Chondrocyte (in vitro differentiated cells): ENCODE measurements at regions not wholly inside any gene's neighbourhood (a gene's known extent, or its start where the extent isn't known, plus 50 kb on each side); places are given as distances from the start of the nearest gene placed in this dataset.

Experiments used
- DNase-seq: peaks from one replicate; pipeline ENCODE4 v3.0.0; 2021; ENCODE audit warnings: mixed read lengths, low spot score
- H3K27ac Mint-ChIP-seq: one replicate; pipeline ENCODE4 v1.8.0; 2021; ENCODE audit warnings: mild to moderate bottlenecking, moderate library complexity, mixed read lengths; ENCODE audit not compliant: unreplicated experiment
- H3K27me3 Mint-ChIP-seq: 2 replicates; pipeline ENCODE4 v1.8.0; 2021; ENCODE audit warnings: low read depth, mixed read lengths
- H3K36me3 Mint-ChIP-seq: 2 replicates; pipeline ENCODE4 v1.8.0; 2021; ENCODE audit warnings: low read depth, mixed read lengths
- H3K4me1 Mint-ChIP-seq: 2 replicates; pipeline ENCODE4 v1.8.0; 2021; ENCODE audit warnings: low read depth, mild to moderate bottlenecking, mixed read lengths
- H3K4me3 Mint-ChIP-seq: one replicate; pipeline ENCODE4 v1.8.0; 2021; ENCODE audit warnings: mild to moderate bottlenecking, moderate library complexity, mixed read lengths; ENCODE audit not compliant: unreplicated experiment
- H3K9me3 Mint-ChIP-seq: 2 replicates; pipeline ENCODE4 v1.8.0; 2021; ENCODE audit warnings: low read depth, mixed read lengths
- TF ChIP-seq, protein P1 (sequence below): fragments of 200-600 bp; sonication (generic); IDR thresholded peaks from 2 replicates; pipeline ENCODE4 v1.5.0; 2021; ENCODE audit warnings: antibody characterized with exemption, mild to moderate bottlenecking, moderate library complexity

DNA sequence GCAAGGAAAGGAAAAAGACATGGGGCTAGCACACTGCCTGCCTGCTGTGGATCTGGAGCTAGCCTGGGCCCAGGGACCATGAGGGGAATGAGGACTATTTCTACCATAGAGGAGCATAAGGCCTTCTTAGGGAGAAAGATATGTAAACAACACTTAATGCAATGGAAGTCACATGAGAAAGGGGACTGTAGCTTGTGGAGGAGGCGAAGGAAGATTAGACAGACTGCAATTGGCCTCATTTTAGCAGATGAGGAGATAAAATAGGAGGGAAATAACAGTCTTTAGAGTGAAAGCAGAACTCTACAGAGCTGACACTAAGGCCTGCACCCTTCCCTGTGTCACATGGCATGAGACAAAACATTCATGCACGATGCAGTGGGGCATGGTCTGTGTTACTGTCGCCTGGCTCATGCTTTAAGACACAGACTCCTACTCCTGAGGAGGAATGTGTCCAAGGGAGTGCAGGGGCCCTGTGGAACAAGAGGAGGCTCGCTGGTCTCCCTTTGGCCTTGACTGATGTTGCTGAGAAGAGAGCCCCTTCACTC is 829.3 kb upstream of the IGFBP3 start:
- no peaks in the 10 kb centered on the region for H3K9me3 Mint-ChIP-seq

DNA sequence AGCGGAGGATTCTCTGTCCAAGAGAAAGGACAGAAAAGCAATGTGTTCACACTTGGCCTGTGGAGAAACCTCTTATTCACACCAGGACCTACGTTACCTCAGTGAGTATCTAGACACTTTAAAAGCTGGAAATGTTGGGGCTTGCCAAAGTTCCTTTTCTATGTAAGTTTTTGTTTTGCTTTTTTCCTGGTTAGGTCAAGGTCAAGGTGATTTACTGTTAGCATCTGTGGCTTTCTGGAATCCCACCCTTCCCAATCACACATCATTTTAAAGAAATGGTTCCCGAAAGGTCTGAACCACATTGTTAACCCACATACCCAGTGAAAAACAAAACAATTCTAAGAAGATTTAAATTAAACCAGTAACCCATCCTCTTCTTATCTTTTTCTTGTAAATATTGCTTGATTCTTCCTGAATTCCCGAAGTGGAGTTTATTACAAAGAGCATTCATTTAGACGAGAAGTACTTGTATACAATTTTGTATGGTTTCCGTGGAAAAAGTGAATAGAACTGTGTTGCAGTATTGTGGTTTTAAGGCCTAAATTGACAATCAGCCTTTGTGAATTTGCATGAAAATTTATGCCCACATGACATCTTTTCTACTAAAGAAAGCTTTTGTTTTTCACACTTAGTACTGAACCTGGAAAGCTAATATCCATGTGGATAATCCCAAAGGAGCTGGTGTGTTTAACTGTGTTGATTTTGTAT is 827.0 kb upstream of the IGFBP3 start:
- Mint-ChIP-seq H3K36me3 (no peaks in the 10 kb centered on the region), H3K4me1 (peaks cover 61% of the 10 kb centered on the region), H3K27ac (no peak overlapping the region), H3K27me3 (no peaks in the 10 kb centered on the region), H3K9me3 (no peaks in the 10 kb centered on the region), H3K4me3 (no peak overlapping the region)
- no peak for DNase-seq
- TF ChIP-seq, protein P1, sequence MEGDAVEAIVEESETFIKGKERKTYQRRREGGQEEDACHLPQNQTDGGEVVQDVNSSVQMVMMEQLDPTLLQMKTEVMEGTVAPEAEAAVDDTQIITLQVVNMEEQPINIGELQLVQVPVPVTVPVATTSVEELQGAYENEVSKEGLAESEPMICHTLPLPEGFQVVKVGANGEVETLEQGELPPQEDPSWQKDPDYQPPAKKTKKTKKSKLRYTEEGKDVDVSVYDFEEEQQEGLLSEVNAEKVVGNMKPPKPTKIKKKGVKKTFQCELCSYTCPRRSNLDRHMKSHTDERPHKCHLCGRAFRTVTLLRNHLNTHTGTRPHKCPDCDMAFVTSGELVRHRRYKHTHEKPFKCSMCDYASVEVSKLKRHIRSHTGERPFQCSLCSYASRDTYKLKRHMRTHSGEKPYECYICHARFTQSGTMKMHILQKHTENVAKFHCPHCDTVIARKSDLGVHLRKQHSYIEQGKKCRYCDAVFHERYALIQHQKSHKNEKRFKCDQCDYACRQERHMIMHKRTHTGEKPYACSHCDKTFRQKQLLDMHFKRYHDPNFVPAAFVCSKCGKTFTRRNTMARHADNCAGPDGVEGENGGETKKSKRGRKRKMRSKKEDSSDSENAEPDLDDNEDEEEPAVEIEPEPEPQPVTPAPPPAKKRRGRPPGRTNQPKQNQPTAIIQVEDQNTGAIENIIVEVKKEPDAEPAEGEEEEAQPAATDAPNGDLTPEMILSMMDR, result no peak

More for the DNA sequence above, 829.3 kb upstream of the IGFBP3 start:
- Mint-ChIP-seq H3K4me3 (no peak overlapping the region), H3K27ac (no peak overlapping the region), H3K27me3 (no peaks in the 10 kb centered on the region), H3K36me3 (no peaks in the 10 kb centered on the region), H3K4me1 (peaks cover 79% of the 10 kb centered on the region)
- TF ChIP-seq, protein P1, result no peak
- DNase-seq, result no peak

DNA sequence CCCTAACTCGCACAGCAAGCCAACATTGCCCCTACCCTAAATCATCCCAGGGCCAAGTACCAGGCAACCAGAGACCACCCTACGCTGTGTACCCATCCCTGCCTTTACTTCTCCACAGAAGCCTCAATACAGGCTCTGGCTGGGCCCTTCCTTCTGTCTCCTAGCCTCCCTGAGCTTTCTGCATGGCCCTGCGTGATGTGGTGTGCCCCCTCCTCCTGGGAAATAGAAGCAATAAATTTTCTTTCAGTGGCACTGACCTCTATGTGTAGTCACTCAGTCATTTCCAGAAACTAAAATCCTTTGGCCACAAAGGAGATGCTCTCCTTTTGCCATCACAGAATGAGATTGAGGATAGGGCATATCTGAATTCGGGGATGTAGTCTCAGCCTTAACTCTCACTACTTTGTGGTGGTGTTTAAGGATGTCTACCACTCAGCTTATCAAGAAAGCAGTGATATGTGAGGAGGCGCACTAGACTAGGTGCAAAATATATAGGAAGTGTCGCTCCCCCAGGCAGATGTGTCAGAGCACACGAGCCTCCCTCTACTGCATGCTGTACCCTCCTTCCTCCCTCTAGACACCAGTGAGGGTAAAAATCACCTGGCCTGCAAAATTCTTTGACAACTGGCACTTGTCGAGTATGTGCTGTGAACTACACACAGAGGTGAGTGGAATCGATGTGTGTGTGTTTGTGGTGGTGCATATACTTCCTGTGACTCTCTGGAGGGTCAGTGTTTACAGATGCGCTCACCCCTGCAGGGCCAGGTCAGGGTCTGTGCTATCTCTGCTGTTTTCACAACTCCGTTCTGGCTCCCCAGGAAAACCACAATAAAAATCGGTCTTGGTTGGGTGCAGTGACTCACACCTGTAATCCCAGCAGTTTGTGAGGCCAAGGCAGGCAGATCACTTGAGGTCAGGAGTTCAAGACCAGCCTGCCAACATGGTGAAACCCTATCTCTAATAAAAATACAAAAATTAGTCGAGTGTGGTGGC is 825.9 kb upstream of the IGFBP3 start:
- TF ChIP-seq, protein P1, result no peak
- peaks cover 60% of the 10 kb centered on the region for H3K4me1 Mint-ChIP-seq

DNA sequence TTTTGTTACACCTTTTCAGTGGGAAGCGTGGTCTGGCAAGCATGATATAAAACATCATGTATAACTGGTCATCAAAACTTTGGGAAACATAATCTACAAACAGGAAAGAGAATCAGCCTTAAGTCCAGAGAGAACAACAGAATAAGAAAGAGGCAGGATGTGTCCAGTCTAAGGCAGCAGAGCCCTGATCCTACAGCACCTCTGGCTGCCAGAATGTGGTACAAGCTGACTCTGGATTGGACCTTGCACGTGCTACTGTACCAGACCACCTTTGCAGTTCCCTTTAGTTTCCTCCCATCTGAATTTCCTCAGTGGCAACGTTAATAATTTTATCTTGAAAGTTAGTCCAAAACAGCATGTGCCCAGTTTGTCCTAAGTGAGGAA is 824.6 kb upstream of the IGFBP3 start:
- Mint-ChIP-seq H3K27me3 (no peaks in the 10 kb centered on the region), H3K9me3 (no peaks in the 10 kb centered on the region), H3K27ac (no peak overlapping the region), H3K4me1 (peaks cover 55% of the 10 kb centered on the region), H3K36me3 (no peaks in the 10 kb centered on the region), H3K4me3 (no peak overlapping the region)
- TF ChIP-seq, protein P1, result peak; percentile 48
- DNase-seq, result no peak

More for the DNA sequence above, 825.9 kb upstream of the IGFBP3 start:
- Mint-ChIP-seq H3K27me3 (no peaks in the 10 kb centered on the region), H3K27ac (no peak overlapping the region), H3K36me3 (no peaks in the 10 kb centered on the region), H3K4me3 (no peak overlapping the region), H3K9me3 (no peaks in the 10 kb centered on the region)
- no peak for DNase-seq
